GM23248 (cell line): ENCODE measurements at regions not wholly inside any gene's neighbourhood (a gene's known extent, or its start where the extent isn't known, plus 50 kb on each side); places are given as distances from the start of the nearest gene placed in this dataset.

Source experiments
- EZH2 ChIP-seq: fragments of 200-600 bp; sonication (generic); IDR thresholded peaks from 2 replicates; pipeline ENCODE4 v1.6.1; 2018; ENCODE audit warnings: antibody characterized with exemption, mild to moderate bottlenecking; ENCODE audit not compliant: insufficient read depth, poor library complexity, severe bottlenecking
- EZH2phosphoT487 ChIP-seq: fragments of 200-600 bp; sonication (generic); IDR thresholded peaks from 2 replicates; pipeline ENCODE4 v1.6.1; 2018; ENCODE audit warnings: antibody characterized with exemption, moderate library complexity, mild to moderate bottlenecking, low read depth; ENCODE audit not compliant: insufficient read depth

- TF ChIP-seq EZH2 (no peak), EZH2phosphoT487 (no peak)
These were observed 82.8 kb upstream of the NKX1-1 start for GRCh38 chr4:1488831-1489638.
